ENCODE measurements at regions not wholly inside any gene's neighbourhood (a gene's known extent, or its start where the extent isn't known, plus 50 kb on each side); places are given as distances from the start of the nearest gene placed in this dataset.
"Not testable (repeated sequence)": the region's sequence is repeated elsewhere in the genome, so short reads cannot be mapped to it uniquely, and the experiment has no call there.

GRCh38 chr16:59632276-59632855 is 898.2 kb upstream of the GOT2 start:
- TF ChIP-seq POLR2A (IDR thresholded peaks at IDR 0.05) (no peak), POLR2AphosphoS5 (IDR thresholded peaks at IDR 0.05) (no peak), EP300 (IDR thresholded peaks at IDR 0.05) (no peak)
- TF ChIP-seq, protein P1, sequence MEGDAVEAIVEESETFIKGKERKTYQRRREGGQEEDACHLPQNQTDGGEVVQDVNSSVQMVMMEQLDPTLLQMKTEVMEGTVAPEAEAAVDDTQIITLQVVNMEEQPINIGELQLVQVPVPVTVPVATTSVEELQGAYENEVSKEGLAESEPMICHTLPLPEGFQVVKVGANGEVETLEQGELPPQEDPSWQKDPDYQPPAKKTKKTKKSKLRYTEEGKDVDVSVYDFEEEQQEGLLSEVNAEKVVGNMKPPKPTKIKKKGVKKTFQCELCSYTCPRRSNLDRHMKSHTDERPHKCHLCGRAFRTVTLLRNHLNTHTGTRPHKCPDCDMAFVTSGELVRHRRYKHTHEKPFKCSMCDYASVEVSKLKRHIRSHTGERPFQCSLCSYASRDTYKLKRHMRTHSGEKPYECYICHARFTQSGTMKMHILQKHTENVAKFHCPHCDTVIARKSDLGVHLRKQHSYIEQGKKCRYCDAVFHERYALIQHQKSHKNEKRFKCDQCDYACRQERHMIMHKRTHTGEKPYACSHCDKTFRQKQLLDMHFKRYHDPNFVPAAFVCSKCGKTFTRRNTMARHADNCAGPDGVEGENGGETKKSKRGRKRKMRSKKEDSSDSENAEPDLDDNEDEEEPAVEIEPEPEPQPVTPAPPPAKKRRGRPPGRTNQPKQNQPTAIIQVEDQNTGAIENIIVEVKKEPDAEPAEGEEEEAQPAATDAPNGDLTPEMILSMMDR (IDR thresholded peaks at IDR 0.05): no peak
- intact Hi-C loops (cut with DNase I; ENCODE audit: low total_unique reads): no loop called here
- Histone ChIP-seq H3K36me3 (no peaks in the 10 kb centered on the region), H3K4me3 (no peak overlapping the region), H3K9me3 (peaks cover 0 to 6% (median 3%) of the 10 kb centered on the region in 4 donors), H3K27ac (no peak overlapping the region), H3K27me3 (no peaks in the 10 kb centered on the region), H3K4me1 (no peaks in the 10 kb centered on the region)
- WGBS, 5 donors: 43 to 79% (median 59%) methylated on average over 3 of the region's 3 CpGs
- no peak for DNase-seq

DNA sequence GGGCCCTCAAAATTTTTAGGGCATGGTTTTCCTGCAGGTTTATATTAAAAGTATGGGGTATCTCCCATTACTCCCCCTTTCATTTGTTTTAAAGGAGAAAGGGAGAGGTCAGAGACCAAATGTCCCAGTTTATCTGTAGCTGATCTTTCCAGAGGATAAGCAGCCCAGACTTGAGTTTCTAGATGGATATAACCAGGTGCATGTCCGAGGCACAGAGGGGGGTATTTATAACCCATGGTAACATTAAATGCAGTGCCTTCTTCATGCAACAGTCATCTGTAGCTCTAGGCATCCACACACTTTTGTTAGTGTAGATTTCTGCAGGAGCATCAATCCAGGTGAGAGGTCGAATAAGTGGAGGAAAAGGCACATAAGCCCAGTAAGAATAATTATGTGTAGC is 890.3 kb upstream of the GOT2 start:
- 54 to 68% (median 58%) methylated on average over 2 of the region's 2 CpGs for WGBS, 5 donors
- H3K27me3 ChIP-seq; intact Hi-C loops (cut with DNase I; ENCODE audit: low total_unique reads); H3K36me3 ChIP-seq; H3K27ac ChIP-seq; H3K9me3 ChIP-seq; H3K4me1 ChIP-seq; DNase-seq; H3K4me3 ChIP-seq: not testable (repeated sequence)

- no peak for DNase-seq
- no peaks in the 10 kb centered on the region for H3K36me3 ChIP-seq
- no peaks in the 10 kb centered on the region for H3K9me3 ChIP-seq
- intact Hi-C loops (cut with DNase I; ENCODE audit: low total_unique reads): no loop called here
- no peaks in the 10 kb centered on the region for H3K4me1 ChIP-seq
- no peak overlapping the region for H3K4me3 ChIP-seq
- no peaks in the 10 kb centered on the region for H3K27me3 ChIP-seq
- WGBS, 5 donors: 83 to 96% (median 92%) methylated on average over 2 of the region's 2 CpGs
- no peak overlapping the region for H3K27ac ChIP-seq
- no peak for TF ChIP-seq EP300 (IDR thresholded peaks at IDR 0.05)
- no peak for TF ChIP-seq POLR2A (IDR thresholded peaks at IDR 0.05)
- TF ChIP-seq POLR2AphosphoS5 (IDR thresholded peaks at IDR 0.05): no peak
- TF ChIP-seq, protein P1 (IDR thresholded peaks at IDR 0.05): no peak
Observed at GRCh38 chr16:59614466-59615240, 880.5 kb upstream of the GOT2 start.

- H3K9me3 ChIP-seq; H3K27ac ChIP-seq; H3K4me1 ChIP-seq; intact Hi-C loops (cut with DNase I; ENCODE audit: low total_unique reads); H3K4me3 ChIP-seq; DNase-seq; H3K27me3 ChIP-seq; H3K36me3 ChIP-seq: not testable (repeated sequence)
- 49 to 66% (median 52%) methylated on average over 8 of the region's 8 CpGs for WGBS, 5 donors
Observed at GRCh38 chr16:59612910-59613620, 878.9 kb upstream of the GOT2 start.

- intact Hi-C loops (cut with DNase I; ENCODE audit: low total_unique reads): no loop called here
- Histone ChIP-seq H3K4me3 (no peak overlapping the region), H3K36me3 (no peaks in the 10 kb centered on the region), H3K4me1 (no peaks in the 10 kb centered on the region), H3K27me3 (no peaks in the 10 kb centered on the region), H3K27ac (no peak overlapping the region), H3K9me3 (no peaks in the 10 kb centered on the region)
- DNase-seq: no peak
- no peak for TF ChIP-seq POLR2AphosphoS5 (IDR thresholded peaks at IDR 0.05)
- TF ChIP-seq EP300 (IDR thresholded peaks at IDR 0.05): no peak
- TF ChIP-seq POLR2A (IDR thresholded peaks at IDR 0.05): no peak
- TF ChIP-seq, protein P1 (IDR thresholded peaks at IDR 0.05): no peak
- WGBS, 5 donors: 50 to 56% (median 54%) methylated on average over 3 of the region's 3 CpGs
Observed at GRCh38 chr16:59612094-59612493, 878.0 kb upstream of the GOT2 start.

All from stomach (tissue), 8 donors.